Activated naive CD4-positive, alpha-beta T cell treated with anti-CD3 and anti-CD28 coated beads for 36 hours (primary cell): ENCODE measurements at regions not wholly inside any gene's neighbourhood (a gene's known extent, or its start where the extent isn't known, plus 50 kb on each side); places are given as distances from the start of the nearest gene placed in this dataset.

Source experiments
- CTCF ChIA-PET: fragments of 350-600 bp; sonication (Branson Sonifier 250); formaldehyde crosslinking; loops from one replicate; lab custom pipeline; 2021; ENCODE audit warnings: antibody characterized with exemption; lab: Charles Lee
- DNase-seq: peaks from one replicate; pipeline ENCODE4 v3.0.0-alpha.2; 2020
- H3K27ac Mint-ChIP-seq: one replicate; pipeline ENCODE4 v1.8.0; 2021; ENCODE audit warnings: mild to moderate bottlenecking, mixed read lengths
- H3K27me3 Mint-ChIP-seq: one replicate; pipeline ENCODE4 v1.8.0; 2021; ENCODE audit warnings: low read depth, mixed read lengths
- H3K36me3 Mint-ChIP-seq: one replicate; pipeline ENCODE4 v1.8.0; 2021; ENCODE audit warnings: low read depth, mixed read lengths
- H3K4me1 Mint-ChIP-seq: one replicate; pipeline ENCODE4 v1.8.0; 2021; ENCODE audit warnings: low read depth, mixed read lengths
- H3K4me3 Mint-ChIP-seq: one replicate; pipeline ENCODE4 v1.8.0; 2021; ENCODE audit warnings: mild to moderate bottlenecking, moderate library complexity, mixed read lengths
- H3K9me3 Mint-ChIP-seq: one replicate; pipeline ENCODE4 v1.8.0; 2021; ENCODE audit warnings: mixed read lengths
- intact Hi-C: fragments of 100-400 bp; cut with micrococcal nuclease; formaldehyde crosslinking; loops from one replicate; pipeline ENCODE4 v1.15.1; 2023

DNA sequence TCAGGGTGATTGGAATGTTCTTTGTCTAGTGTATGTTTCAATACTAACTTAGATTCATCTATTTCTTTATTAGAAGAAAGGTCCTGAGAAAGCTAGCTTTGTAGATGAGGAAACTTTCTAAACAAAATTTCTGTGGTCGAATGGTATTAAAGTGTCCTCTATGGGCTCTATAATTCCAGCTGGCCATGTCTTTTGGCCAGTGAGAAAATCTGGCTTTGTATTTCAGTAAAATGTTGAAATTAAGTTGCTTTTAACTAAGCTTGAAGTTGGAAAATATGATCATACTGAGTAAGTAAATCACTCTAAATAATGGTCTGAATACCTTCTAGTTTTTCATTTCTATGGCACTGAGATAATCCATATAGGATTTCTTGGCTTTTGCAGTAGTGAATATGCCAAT lies 148.8 kb downstream of the RDH14 start:
- H3K4me1 Mint-ChIP-seq: peaks cover 2% of the 10 kb centered on the region
- no peak overlapping the region for H3K4me3 Mint-ChIP-seq
- no peak for DNase-seq
- no peaks in the 10 kb centered on the region for H3K36me3 Mint-ChIP-seq
- intact Hi-C loops: no loop called here
- CTCF ChIA-PET: interaction anchor here (1.1 kb wide), 1 partner anchor 23 kb away, joined by 3 read pairs; no protein-coding TSS in a partner anchor
- H3K9me3 Mint-ChIP-seq: no peaks in the 10 kb centered on the region
- no peak overlapping the region for H3K27ac Mint-ChIP-seq
- peaks cover 8% of the 10 kb centered on the region for H3K27me3 Mint-ChIP-seq

- CTCF ChIA-PET: interaction anchor here (1.1 kb wide), 1 partner anchor 22 kb away, joined by 3 read pairs; no protein-coding TSS in a partner anchor
- Mint-ChIP-seq H3K4me3 (no peak overlapping the region), H3K36me3 (no peaks in the 10 kb centered on the region), H3K27me3 (peaks cover 13% of the 10 kb centered on the region), H3K27ac (no peak overlapping the region), H3K4me1 (peaks cover 2% of the 10 kb centered on the region), H3K9me3 (no peaks in the 10 kb centered on the region)
- DNase-seq: no peak
- intact Hi-C loops: no loop called here
Measured at GRCh38 chr2:18410543-18410942, 149.9 kb downstream of the RDH14 start.

GRCh38 chr2:18408638-18409037 lies 151.8 kb downstream of the RDH14 start:
- Mint-ChIP-seq H3K36me3 (no peaks in the 10 kb centered on the region), H3K4me1 (no peaks in the 10 kb centered on the region), H3K27ac (no peak overlapping the region), H3K4me3 (no peak overlapping the region), H3K27me3 (peaks cover 21% of the 10 kb centered on the region), H3K9me3 (no peaks in the 10 kb centered on the region)
- DNase-seq: no peak
- intact Hi-C loops: no loop called here
- CTCF ChIA-PET: no interaction called here

GRCh38 chr2:18406219-18406618 lies 154.2 kb downstream of the RDH14 start:
- peaks cover 23% of the 10 kb centered on the region for H3K27me3 Mint-ChIP-seq
- intact Hi-C loops: no loop called here
- H3K4me3 Mint-ChIP-seq: no peak overlapping the region
- H3K36me3 Mint-ChIP-seq: no peaks in the 10 kb centered on the region
- DNase-seq: no peak
- no peaks in the 10 kb centered on the region for H3K4me1 Mint-ChIP-seq
- no peaks in the 10 kb centered on the region for H3K9me3 Mint-ChIP-seq
- CTCF ChIA-PET: no interaction called here
- no peak overlapping the region for H3K27ac Mint-ChIP-seq

GRCh38 chr2:18404708-18405107 lies 155.7 kb downstream of the RDH14 start:
- DNase-seq: no peak
- Mint-ChIP-seq H3K27ac (no peak overlapping the region), H3K4me3 (no peak overlapping the region), H3K4me1 (no peaks in the 10 kb centered on the region), H3K36me3 (no peaks in the 10 kb centered on the region), H3K27me3 (peaks cover 23% of the 10 kb centered on the region), H3K9me3 (no peaks in the 10 kb centered on the region)
- intact Hi-C loops: no loop called here
- CTCF ChIA-PET: interaction anchor here (0.6 to 1.5 kb wide), 4 partner anchors 9 to 1130 kb away, joined by 3 to 4 read pairs (median 3); no protein-coding TSS in a partner anchor

DNA sequence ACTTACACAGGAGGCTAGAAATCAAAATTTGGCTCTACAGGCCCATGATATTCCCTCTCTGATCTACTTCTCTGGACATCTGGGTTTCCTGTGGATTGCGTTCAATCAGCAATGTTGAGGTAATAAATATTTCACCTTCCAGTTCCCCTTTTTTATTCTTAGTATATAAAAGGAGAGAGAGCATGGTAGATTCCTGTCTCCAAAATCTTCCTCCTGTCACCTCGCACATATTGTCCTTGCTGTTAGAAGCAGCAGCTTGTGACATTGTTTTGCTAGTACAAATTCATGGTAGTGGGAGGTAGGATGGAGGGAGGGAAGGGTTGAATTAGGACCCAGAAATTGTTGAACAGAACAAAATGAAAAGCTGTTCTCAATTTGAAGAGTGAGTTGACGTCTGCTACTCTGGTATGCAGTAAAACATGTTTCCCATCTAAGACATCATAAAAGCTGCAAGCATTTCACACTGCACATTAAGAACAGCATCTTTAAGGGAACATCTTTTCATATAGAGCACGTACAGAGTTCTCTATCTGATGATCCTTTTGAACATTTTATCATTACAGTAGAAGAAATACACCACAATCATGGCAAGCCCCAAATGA lies 156.4 kb downstream of the RDH14 start:
- DNase-seq: no peak
- CTCF ChIA-PET: interaction anchor here (0.6 to 1.5 kb wide), 4 partner anchors 9 to 1130 kb away, joined by 3 to 4 read pairs (median 3); no protein-coding TSS in a partner anchor
- no peak overlapping the region for H3K27ac Mint-ChIP-seq
- H3K27me3 Mint-ChIP-seq: peaks cover 23% of the 10 kb centered on the region
- H3K36me3 Mint-ChIP-seq: no peaks in the 10 kb centered on the region
- H3K9me3 Mint-ChIP-seq: no peaks in the 10 kb centered on the region
- intact Hi-C loops: no loop called here
- no peak overlapping the region for H3K4me3 Mint-ChIP-seq
- no peaks in the 10 kb centered on the region for H3K4me1 Mint-ChIP-seq

GRCh38 chr2:18402831-18403230 lies 157.6 kb downstream of the RDH14 start:
- Mint-ChIP-seq H3K4me3 (no peak overlapping the region), H3K27ac (no peak overlapping the region), H3K36me3 (no peaks in the 10 kb centered on the region), H3K27me3 (peaks cover 25% of the 10 kb centered on the region), H3K9me3 (no peaks in the 10 kb centered on the region), H3K4me1 (no peaks in the 10 kb centered on the region)
- CTCF ChIA-PET: interaction anchor here (0.6 kb wide), 1 partner anchor 13 kb away, joined by 3 read pairs; no protein-coding TSS in a partner anchor
- DNase-seq: no peak
- intact Hi-C loops: no loop called here

- DNase-seq: no peak
- CTCF ChIA-PET: no interaction called here
- H3K9me3 Mint-ChIP-seq: no peaks in the 10 kb centered on the region
Measured at GRCh38 chr2:18401471-18401870, 159.0 kb downstream of the RDH14 start.

DNA sequence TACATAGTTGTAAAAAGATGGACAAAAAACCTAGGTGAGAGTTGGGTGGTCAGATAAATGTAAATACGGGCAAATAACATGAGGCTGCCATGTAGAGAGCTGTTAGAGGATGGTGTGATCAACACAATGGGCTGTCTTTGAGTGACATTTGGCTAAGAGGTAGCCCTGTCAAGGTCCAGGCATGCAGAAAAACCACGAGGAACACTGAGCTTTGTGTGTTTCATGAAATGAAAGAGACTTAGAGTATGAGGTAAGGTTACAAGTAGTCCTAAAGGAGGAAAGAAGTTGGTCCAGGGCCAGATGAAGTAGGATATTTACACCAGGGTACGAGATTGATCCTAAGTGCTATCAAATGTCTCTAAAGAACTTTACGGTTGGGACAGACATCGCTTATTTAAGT lies 160.9 kb downstream of the RDH14 start:
- H3K4me1 Mint-ChIP-seq: no peaks in the 10 kb centered on the region
- no peak for DNase-seq
- CTCF ChIA-PET: no interaction called here
- intact Hi-C loops: no loop called here
- H3K4me3 Mint-ChIP-seq: no peak overlapping the region
- peaks cover 13% of the 10 kb centered on the region for H3K27me3 Mint-ChIP-seq
- no peak overlapping the region for H3K27ac Mint-ChIP-seq
- no peaks in the 10 kb centered on the region for H3K36me3 Mint-ChIP-seq
- H3K9me3 Mint-ChIP-seq: no peaks in the 10 kb centered on the region

More at GRCh38 chr2:18401471-18401870, 159.0 kb downstream of the RDH14 start:
- intact Hi-C loops: no loop called here
- H3K4me1 Mint-ChIP-seq: no peaks in the 10 kb centered on the region
- H3K36me3 Mint-ChIP-seq: no peaks in the 10 kb centered on the region
- H3K4me3 Mint-ChIP-seq: no peak overlapping the region
- H3K27ac Mint-ChIP-seq: no peak overlapping the region
- H3K27me3 Mint-ChIP-seq: peaks cover 24% of the 10 kb centered on the region

DNA sequence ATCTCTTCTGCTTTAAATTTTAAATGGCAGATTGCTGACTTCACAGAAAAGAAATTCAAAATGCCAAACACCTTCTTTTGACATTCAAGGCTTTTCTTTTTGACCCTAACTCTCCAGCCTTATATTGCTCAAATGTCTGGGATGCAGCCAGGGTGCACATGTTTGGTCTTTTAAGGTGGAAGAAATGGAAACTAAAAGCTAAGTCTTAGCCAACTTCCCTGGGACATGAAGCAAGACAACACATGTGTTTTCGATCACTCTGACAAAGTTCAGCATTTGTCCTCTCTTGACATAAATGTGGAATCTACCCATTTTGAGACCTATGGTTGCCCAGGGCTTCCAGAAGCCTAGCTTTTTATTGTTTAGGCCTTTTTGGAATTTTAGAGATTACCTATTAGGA lies 161.6 kb downstream of the RDH14 start:
- no peak for DNase-seq
- Mint-ChIP-seq H3K4me1 (no peaks in the 10 kb centered on the region), H3K27me3 (peaks cover 13% of the 10 kb centered on the region), H3K9me3 (no peaks in the 10 kb centered on the region), H3K27ac (no peak overlapping the region), H3K36me3 (no peaks in the 10 kb centered on the region), H3K4me3 (no peak overlapping the region)
- intact Hi-C loops: no loop called here
- CTCF ChIA-PET: no interaction called here

DNA sequence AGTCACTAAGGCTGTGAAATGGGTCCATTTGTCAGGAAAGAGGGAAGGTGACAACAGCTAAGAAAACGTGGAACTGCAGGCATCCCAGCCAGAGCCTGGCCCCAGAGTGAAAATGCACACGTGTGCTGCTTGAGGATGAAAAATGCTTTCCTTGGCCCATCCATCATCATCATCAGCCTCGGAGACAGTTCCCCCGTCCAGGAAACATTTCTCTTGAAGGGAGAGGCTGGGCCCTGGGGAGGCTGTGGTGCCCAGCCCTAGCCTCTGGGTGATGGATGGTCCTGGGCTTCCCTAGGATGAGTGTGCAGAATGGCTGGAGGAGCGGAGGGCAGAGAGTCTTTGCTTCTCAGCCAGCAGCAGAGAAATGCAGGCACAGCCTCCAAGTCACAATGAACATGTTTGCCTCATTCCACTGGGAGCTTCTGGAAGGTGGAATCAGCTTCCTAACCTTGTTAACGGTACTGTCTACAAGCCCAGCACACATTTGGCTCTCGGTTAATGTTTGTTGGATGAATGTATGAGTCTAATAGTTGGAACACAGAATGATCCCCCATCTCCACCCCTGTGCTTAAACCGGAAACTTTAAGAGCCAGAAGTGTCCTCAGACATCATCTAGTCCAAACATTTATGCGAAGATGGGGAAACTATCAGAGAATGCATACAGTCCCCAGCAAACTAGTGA lies 164.0 kb downstream of the RDH14 start:
- no peaks in the 10 kb centered on the region for H3K36me3 Mint-ChIP-seq
- DNase-seq: no peak
- H3K4me1 Mint-ChIP-seq: no peaks in the 10 kb centered on the region
- no peak overlapping the region for H3K4me3 Mint-ChIP-seq
- no peak overlapping the region for H3K27ac Mint-ChIP-seq
- CTCF ChIA-PET: no interaction called here
- H3K27me3 Mint-ChIP-seq: peaks cover 6% of the 10 kb centered on the region
- no peaks in the 10 kb centered on the region for H3K9me3 Mint-ChIP-seq
- intact Hi-C loops: no loop called here

GRCh38 chr2:18395555-18395954 lies 164.9 kb downstream of the RDH14 start:
- intact Hi-C loops: no loop called here
- Mint-ChIP-seq H3K36me3 (no peaks in the 10 kb centered on the region), H3K27me3 (peaks cover 6% of the 10 kb centered on the region), H3K27ac (no peak overlapping the region), H3K4me3 (no peak overlapping the region), H3K4me1 (no peaks in the 10 kb centered on the region), H3K9me3 (no peaks in the 10 kb centered on the region)
- no peak for DNase-seq
- CTCF ChIA-PET: no interaction called here
